ENCODE measurements at regions not wholly inside any gene's neighbourhood (a gene's known extent, or its start where the extent isn't known, plus 50 kb on each side); places are given as distances from the start of the nearest gene placed in this dataset.
"Not testable (repeated sequence)": the region's sequence is repeated elsewhere in the genome, so short reads cannot be mapped to it uniquely, and the experiment has no call there.

DNA sequence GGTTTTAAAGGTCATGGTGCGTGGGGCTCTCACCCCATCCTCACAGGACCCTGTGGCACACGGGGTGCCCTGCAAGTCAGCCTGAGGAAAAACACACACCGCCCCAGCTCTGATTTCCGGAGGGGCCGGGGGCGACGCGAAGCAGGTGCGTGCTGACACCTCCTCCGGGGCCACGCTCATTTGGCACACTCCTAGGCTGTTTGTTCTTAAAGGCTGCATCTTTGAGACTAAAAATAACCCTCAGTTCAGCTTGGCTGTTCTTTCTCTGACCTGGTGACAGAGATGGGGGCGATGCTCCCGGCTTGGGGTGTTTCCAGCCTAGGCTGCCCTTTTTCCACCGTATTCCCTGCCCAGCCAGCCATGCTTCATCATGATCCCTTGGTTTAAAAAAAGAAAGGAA lies 141.5 kb upstream of the TPM1 start:
- no peaks in the 10 kb centered on the region for H3K4me1 Mint-ChIP-seq
- no peak overlapping the region for H3K27ac Mint-ChIP-seq
- no peaks in the 10 kb centered on the region for H3K36me3 Mint-ChIP-seq
- no peaks in the 10 kb centered on the region for H3K9me3 Mint-ChIP-seq
- ATAC-seq (no peak), DNase-seq (ENCODE audit: low spot score in 2 of 2) (no peak)
- no peak overlapping the region for H3K4me3 Mint-ChIP-seq

DNA sequence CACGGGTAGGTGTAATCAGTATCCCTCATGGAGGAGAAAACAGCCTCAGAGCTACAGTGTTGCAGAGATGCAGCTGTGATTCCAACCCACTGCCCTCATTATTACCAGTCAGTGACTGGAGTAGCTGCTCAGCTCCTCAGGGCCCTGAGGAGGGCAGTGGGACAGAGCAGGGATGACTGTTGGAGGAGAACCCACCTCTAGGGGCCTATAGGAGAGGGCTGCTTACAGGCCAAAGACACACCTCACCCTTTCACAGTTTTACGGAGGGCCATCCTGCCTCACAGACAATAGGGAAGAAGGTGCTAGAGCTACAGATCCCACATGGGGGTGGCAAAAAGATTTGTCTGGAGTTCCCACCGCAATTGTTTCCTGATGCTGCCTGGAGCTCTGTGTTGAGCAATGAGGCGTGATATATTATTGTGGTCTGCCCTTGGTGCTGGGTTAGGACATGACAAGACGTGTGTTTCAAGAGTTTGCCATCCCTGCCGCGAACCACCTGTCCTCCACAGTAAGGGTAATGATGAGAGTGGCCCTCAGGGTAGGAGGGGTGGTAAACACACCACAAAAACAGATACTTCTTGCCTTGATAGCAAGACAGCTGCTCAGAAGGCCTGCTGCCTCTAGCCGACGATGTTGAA lies 140.5 kb upstream of the TPM1 start:
- Mint-ChIP-seq H3K36me3 (no peaks in the 10 kb centered on the region), H3K4me3 (no peak overlapping the region), H3K4me1 (no peaks in the 10 kb centered on the region), H3K27ac (no peak overlapping the region), H3K9me3 (no peaks in the 10 kb centered on the region)
- ATAC-seq, result no peak
- DNase-seq (ENCODE audit: low spot score in 2 of 2), result no peak

DNA sequence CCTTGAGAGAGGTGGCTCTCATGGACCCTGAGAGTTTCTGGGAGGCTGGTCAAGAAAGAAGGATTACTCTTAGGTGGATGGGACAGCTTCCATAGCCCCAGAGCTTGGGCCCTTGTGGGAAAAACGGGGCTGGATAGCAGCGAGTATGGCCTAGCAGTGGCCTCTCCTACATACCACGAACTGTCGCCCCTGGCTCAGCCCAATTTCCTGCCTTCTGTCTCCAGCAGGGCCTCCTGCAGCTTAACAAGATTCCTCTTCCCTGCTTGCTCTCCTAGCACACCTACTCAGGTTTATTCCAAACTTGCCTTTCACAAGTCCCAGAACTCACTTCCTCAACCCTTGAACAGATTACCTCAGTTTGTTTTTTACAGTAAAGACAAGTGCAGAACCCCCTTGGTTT lies 139.7 kb upstream of the TPM1 start:
- H3K4me3 Mint-ChIP-seq, result no peak overlapping the region
- H3K9me3 Mint-ChIP-seq, result no peaks in the 10 kb centered on the region
- H3K4me1 Mint-ChIP-seq, result no peaks in the 10 kb centered on the region
- no peaks in the 10 kb centered on the region for H3K36me3 Mint-ChIP-seq
- DNase-seq (ENCODE audit: low spot score in 2 of 2), result no peak
- H3K27ac Mint-ChIP-seq, result no peak overlapping the region
- ATAC-seq, result no peak

DNA sequence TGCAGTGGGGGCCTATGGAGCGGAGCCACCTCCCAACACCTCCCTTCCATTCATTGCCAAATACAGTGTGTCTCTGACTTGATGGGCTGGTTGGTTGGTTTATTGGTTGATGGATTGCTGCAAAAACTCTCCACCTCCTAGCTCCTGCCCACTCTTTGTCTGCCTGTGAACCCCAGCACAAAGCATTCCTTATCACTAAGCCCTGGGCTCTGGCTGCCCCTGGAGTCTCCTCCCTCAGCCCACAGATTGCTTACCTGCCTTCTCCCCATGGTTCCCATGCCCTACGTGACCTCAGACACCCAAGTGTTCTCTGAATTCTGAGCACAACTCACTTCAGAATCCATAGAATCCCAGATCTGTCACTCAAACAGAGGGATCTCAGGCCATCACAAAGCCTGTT lies 139.1 kb upstream of the TPM1 start:
- Mint-ChIP-seq H3K4me3 (no peak overlapping the region), H3K9me3 (no peaks in the 10 kb centered on the region), H3K4me1 (no peaks in the 10 kb centered on the region), H3K36me3 (no peaks in the 10 kb centered on the region), H3K27ac (no peak overlapping the region)
- DNase-seq (ENCODE audit: low spot score in 2 of 2) (no peak), ATAC-seq (no peak)

DNA sequence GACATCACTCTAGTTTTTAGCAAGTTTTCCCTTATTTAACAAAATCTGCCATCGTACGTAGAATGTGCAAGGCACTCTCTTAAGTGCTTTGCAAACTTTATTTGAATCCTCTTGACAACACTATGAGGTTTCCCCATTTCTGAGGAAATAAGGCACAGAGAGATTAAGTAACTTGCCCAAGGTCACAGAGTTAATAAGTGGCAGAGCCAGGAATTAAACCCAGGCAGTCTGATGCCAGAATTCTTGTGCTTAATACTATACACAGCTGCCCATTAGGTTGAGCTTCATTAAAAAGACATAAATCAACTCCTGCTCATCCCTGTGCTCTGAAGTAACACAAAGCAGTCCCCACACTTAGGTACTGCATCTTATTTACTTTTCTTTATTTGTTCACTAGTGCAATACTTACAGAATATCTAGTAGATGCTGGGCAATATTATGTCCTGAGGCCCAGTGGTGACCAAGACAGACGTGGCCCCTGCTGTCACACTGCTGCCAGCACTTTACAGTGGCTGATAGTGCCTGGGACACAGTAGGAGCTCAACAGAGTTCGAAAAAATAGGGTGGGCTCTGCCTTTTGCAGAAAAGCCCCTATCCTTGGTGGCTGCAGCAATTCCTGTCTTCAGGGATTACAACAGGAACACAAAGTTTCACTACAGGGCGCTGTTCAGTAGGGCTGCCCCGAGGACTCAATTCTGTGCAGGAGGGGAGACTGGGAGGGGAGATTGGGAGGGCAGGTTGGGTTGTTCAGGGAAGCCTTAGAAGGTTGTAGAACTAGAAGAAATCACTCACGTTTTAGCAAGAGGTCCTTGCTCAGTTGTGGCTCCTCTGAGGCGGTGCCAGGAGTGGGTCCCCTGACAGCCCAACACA lies 138.3 kb upstream of the TPM1 start:
- ATAC-seq (no peak), DNase-seq (ENCODE audit: low spot score in 2 of 2) (no peak)
- Mint-ChIP-seq H3K4me3 (no peak overlapping the region), H3K4me1 (no peaks in the 10 kb centered on the region), H3K9me3 (no peaks in the 10 kb centered on the region), H3K27ac (no peak overlapping the region), H3K36me3 (no peaks in the 10 kb centered on the region)

DNA sequence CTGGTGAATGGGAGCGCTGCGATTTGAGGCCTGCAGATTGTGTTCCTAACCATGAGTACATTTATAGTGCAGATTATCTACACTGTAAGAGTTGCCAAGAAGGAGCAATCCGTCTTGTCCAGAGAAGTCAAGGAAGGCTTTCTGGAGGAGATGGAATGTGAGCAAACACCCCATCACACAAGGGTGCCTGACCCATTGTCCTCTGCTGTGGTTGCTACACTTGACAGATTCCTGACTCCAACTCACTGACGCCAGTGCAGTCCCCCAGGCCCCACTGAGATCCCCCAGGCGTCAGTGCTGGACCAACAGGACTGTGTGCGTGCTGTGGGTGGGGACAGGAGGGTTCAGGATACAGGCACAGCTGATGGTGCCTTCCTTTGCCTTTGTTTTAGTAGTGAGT lies 135.9 kb upstream of the TPM1 start:
- ATAC-seq (no peak), DNase-seq (ENCODE audit: low spot score in 2 of 2) (no peak)
- H3K4me1 Mint-ChIP-seq, result no peaks in the 10 kb centered on the region
- H3K9me3 Mint-ChIP-seq, result no peaks in the 10 kb centered on the region
- H3K36me3 Mint-ChIP-seq, result no peaks in the 10 kb centered on the region
- H3K4me3 Mint-ChIP-seq, result no peak overlapping the region
- H3K27ac Mint-ChIP-seq, result no peak overlapping the region

DNA sequence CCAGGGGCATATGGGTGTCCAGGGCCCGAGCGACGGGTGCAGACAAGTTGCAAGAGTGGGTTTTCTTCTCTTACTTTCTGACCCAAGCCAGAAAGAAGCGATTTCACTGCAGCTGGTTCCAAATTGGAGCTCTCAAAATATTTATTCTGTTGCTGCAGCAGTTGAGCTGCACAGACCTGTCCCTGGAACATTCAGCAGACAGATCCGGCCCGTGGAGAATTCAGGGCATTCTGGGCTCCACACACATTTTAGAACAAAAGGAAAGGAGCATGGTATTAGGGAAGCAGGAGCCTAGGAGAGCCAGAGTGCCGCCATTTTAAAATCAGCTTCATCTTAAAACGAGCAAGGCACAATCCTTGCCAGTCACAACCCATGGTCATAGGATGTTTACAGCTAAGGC lies 135.3 kb upstream of the TPM1 start:
- H3K27ac Mint-ChIP-seq, result no peak overlapping the region
- H3K4me3 Mint-ChIP-seq, result no peak overlapping the region
- H3K4me1 Mint-ChIP-seq, result no peaks in the 10 kb centered on the region

DNA sequence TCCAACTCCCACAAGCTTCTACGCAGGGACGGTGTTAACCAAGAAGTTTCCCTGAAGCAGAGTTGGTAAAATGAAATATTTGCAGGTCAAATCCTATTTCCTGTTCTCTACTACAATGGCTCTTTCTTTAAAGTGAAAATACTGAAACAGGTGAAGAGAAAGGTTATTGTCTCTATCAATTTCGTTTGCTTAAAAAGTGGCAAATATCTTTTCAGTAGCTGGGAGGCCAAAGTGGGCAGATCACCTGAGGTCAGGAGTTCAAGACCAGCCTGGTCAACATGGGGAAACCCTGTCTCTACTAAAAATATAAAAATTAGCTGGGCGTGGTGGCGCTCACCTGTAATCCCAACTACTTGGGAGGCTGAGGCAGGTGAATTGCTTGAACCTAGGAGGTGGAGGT lies 134.2 kb upstream of the TPM1 start:
- not testable (repeated sequence) for H3K27ac Mint-ChIP-seq; H3K9me3 Mint-ChIP-seq; H3K36me3 Mint-ChIP-seq; H3K4me3 Mint-ChIP-seq; ATAC-seq; H3K4me1 Mint-ChIP-seq; DNase-seq (ENCODE audit: low spot score in 2 of 2)

More for the DNA sequence above, 135.3 kb upstream of the TPM1 start:
- Mint-ChIP-seq H3K9me3 (no peaks in the 10 kb centered on the region), H3K36me3 (no peaks in the 10 kb centered on the region)
- DNase-seq (ENCODE audit: low spot score in 2 of 2) (no peak), ATAC-seq (no peak)

DNA sequence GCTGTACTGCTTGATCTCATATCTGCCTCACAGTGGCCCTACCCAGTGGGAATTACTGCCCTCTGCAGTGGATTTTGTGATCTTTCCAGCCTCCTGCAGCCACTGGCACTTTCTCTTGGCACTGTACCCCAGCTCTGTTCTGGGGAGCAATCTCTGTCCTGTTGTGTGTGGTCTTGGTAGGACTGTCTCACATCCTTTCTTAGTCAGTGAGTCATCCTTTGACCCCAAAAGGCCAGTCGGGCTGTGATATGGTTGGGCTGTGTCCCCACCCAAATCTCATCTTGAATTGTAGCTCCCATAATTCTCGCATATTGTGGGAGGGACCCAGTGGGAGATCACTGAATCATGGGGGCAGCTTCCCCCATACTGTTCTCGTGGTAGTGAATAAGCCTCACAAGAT lies 133.3 kb upstream of the TPM1 start:
- DNase-seq (ENCODE audit: low spot score in 2 of 2) (no peak), ATAC-seq (no peak)
- Mint-ChIP-seq H3K4me1 (no peaks in the 10 kb centered on the region), H3K36me3 (no peaks in the 10 kb centered on the region), H3K9me3 (no peaks in the 10 kb centered on the region), H3K4me3 (no peak overlapping the region), H3K27ac (no peak overlapping the region)

DNA sequence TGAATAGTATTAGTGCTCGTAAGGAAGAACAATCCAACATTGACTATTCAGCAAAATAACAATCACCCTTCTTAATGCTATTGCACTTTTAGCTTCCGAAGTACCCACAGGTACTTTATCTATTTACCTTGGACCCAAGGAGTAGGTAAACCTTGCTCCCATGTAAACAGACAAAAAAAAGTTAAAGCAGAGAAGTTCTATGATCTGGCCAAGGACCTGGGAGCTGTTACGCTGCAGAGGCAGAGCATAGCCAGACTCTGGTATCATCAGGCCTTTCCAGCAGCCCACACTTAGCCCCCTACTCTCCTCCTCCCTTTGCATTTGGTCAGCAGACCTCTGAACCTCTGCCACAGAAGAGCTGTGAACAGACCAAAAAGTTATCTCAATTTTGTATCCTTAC lies 130.3 kb upstream of the TPM1 start:
- ATAC-seq (no peak), DNase-seq (ENCODE audit: low spot score in 2 of 2) (no peak)
- H3K4me3 Mint-ChIP-seq, result no peak overlapping the region
- no peaks in the 10 kb centered on the region for H3K4me1 Mint-ChIP-seq
- H3K9me3 Mint-ChIP-seq, result no peaks in the 10 kb centered on the region
- H3K27ac Mint-ChIP-seq, result no peak overlapping the region
- H3K36me3 Mint-ChIP-seq, result no peaks in the 10 kb centered on the region

DNA sequence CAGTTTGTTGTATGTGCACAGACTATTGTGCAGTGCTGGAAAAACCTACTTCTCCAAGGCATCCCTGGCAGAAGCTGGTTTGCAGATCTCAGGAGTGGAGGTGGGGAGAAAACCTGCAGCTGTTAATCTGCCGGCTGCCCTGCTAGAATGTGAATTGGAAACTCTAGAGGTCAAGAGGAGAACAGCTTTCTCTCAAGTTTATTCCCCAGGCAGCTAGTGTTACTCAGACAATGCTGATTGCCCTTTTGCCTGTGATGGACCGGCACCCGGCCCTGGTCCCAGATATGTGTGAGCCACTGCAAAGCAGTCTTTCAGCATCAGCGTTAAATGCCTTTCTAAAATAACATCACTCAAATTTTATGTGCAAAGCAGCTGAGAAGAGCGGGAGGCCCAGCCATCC lies 129.7 kb upstream of the TPM1 start:
- no peak overlapping the region for H3K27ac Mint-ChIP-seq
- H3K9me3 Mint-ChIP-seq, result no peaks in the 10 kb centered on the region
- DNase-seq (ENCODE audit: low spot score in 2 of 2) (no peak), ATAC-seq (no peak)
- no peak overlapping the region for H3K4me3 Mint-ChIP-seq
- no peaks in the 10 kb centered on the region for H3K36me3 Mint-ChIP-seq
- no peaks in the 10 kb centered on the region for H3K4me1 Mint-ChIP-seq

DNA sequence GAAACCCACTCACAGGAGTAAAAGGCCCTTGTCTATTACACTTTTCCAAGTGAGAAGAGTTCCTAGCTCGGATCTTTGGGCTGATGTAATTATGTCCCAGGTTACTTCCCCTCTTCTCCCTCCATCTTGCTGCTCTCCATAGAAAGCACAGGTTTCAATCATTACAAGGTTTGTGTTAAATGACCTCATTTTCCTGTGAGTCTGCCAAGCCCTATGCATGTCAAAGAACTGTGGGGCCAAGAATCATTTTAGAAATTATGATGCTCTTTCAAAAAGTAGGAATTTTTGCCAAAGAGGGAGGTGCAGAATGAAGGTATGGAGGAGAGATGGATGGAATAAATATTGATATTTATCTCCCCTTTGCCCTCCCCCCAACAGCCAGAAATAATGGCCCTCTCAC lies 129.3 kb upstream of the TPM1 start:
- no peak overlapping the region for H3K4me3 Mint-ChIP-seq
- H3K27ac Mint-ChIP-seq, result no peak overlapping the region
- DNase-seq (ENCODE audit: low spot score in 2 of 2) (no peak), ATAC-seq (no peak)
- H3K4me1 Mint-ChIP-seq, result no peaks in the 10 kb centered on the region
- no peaks in the 10 kb centered on the region for H3K9me3 Mint-ChIP-seq
- no peaks in the 10 kb centered on the region for H3K36me3 Mint-ChIP-seq

DNA sequence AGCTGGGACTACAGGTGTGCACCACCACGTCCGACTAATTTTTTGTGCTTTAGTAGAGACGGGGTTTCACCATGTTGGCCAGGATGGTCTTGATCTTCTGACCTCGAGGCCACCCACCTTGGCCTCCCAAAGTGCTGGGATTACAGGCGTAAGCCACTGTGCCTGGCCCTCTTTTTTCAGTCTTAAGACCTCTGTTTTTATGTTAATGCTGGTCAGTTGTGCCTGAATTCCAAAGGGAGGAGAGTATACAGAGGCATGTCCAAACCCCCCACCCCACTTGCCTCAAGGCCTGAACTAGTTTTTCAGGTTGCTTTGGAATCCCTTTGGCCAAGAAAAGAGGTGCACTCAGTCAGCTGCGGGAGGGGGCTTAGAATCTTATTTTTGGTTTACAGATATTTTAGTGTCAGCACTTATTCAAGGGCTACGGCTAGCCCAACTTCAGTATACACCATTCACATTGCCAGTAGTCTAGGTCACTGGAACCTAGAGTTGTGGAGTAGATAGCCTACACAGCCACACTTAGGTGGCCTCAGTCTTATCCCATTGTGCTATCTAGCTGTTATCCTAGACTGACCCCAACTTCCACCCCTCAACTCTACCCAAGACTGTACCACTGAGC lies 128.0 kb upstream of the TPM1 start:
- H3K27ac Mint-ChIP-seq, result no peak overlapping the region
- H3K9me3 Mint-ChIP-seq, result no peaks in the 10 kb centered on the region
- ATAC-seq (no peak), DNase-seq (ENCODE audit: low spot score in 2 of 2) (no peak)
- H3K4me3 Mint-ChIP-seq, result no peak overlapping the region
- no peaks in the 10 kb centered on the region for H3K4me1 Mint-ChIP-seq
- no peaks in the 10 kb centered on the region for H3K36me3 Mint-ChIP-seq

DNA sequence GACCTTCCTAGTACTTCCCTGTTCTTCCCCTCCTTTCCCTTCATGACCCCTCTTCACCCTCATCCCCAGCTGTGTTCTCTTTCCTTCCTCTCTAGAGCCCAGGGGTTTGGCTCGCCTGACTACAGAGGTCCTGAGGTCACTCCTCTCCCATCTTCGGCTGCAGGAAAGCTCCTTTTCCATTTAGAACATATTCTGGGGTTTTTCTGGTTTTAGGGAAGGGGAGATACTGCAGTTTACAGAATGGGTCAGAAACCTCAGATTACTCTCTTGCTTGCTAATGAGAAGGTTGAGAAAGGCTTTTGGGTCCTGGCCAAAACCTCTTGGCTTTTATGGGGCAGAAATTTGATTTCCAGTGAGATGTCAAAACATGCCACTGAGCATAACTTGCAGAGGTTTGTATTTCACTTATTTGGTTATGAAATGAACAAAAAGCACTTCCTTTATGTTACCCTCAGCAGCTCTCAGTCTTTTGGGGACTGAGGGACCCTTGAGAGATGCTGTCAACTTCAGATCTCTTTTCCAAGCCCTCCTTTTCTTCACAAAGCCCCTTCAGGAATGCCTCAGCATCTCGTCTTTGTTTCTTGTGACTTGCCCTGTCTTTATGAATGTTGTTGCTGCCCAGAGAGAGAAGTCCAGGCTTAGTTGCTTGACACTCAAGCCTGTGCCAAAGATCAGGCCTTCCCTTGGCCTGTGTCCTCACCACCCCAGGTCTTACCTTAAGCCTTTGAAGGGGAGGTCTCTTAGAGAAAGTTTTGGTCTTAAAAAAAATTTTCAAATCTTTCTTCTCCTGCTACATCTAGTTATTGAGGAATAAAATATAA lies 121.7 kb upstream of the TPM1 start:
- H3K4me3 Mint-ChIP-seq, result no peak overlapping the region
- ATAC-seq, result no peak
- H3K9me3 Mint-ChIP-seq, result no peaks in the 10 kb centered on the region
- H3K36me3 Mint-ChIP-seq, result no peaks in the 10 kb centered on the region
- no peak for DNase-seq (ENCODE audit: low spot score in 2 of 2)
- H3K27ac Mint-ChIP-seq, result no peak overlapping the region
- no peaks in the 10 kb centered on the region for H3K4me1 Mint-ChIP-seq

DNA sequence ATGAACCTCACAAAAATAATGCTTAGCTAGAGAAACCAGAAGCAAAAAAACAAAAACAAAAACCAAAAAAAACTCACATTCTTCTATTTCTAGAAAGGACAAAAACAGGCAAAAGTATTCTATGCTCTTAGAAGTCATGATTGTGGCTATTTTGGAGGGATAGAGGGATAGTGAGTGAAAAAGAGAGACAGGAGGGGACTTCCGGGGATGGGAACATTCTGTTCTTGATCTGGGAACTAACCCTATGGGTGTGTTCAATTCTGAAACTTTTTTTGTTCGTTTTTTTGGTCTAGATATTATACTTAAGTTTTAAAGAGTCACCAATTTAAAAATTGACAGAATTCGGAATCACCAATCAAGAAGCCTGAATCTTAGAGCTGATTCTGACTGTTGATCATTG lies 120.0 kb upstream of the TPM1 start:
- H3K36me3 Mint-ChIP-seq, result no peaks in the 10 kb centered on the region
- DNase-seq (ENCODE audit: low spot score in 2 of 2) (no peak), ATAC-seq (no peak)

More for the DNA sequence above, 120.0 kb upstream of the TPM1 start:
- Mint-ChIP-seq H3K4me1 (no peaks in the 10 kb centered on the region), H3K4me3 (no peak overlapping the region), H3K27ac (no peak overlapping the region), H3K9me3 (no peaks in the 10 kb centered on the region)

Data from stimulated activated effector memory CD8-positive, alpha-beta T cell treated with anti-CD3 and anti-CD28 coated beads, Interleukin-12 subunit alpha, Interleukin-12 subunit beta, amount 100 ng/mL, for 72 hours (primary cell).